ENCODE measurements at regions not wholly inside any gene's neighbourhood (a gene's known extent, or its start where the extent isn't known, plus 50 kb on each side); places are given as distances from the start of the nearest gene placed in this dataset.

GRCh38 chr4:62235911-62236310 is 1035.8 kb downstream of the ADGRL3 start:
- TF ChIP-seq, protein P1, sequence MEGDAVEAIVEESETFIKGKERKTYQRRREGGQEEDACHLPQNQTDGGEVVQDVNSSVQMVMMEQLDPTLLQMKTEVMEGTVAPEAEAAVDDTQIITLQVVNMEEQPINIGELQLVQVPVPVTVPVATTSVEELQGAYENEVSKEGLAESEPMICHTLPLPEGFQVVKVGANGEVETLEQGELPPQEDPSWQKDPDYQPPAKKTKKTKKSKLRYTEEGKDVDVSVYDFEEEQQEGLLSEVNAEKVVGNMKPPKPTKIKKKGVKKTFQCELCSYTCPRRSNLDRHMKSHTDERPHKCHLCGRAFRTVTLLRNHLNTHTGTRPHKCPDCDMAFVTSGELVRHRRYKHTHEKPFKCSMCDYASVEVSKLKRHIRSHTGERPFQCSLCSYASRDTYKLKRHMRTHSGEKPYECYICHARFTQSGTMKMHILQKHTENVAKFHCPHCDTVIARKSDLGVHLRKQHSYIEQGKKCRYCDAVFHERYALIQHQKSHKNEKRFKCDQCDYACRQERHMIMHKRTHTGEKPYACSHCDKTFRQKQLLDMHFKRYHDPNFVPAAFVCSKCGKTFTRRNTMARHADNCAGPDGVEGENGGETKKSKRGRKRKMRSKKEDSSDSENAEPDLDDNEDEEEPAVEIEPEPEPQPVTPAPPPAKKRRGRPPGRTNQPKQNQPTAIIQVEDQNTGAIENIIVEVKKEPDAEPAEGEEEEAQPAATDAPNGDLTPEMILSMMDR (IDR thresholded peaks at IDR 0.05), result no peak
- no peak for TF ChIP-seq POLR2A (IDR thresholded peaks at IDR 0.05)

Measured in uterus (tissue), 2 donors.